Kasumi-1 (cell line): ENCODE measurements at regions not wholly inside any gene's neighbourhood (a gene's known extent, or its start where the extent isn't known, plus 50 kb on each side); places are given as distances from the start of the nearest gene placed in this dataset.
"Not testable (repeated sequence)": the region's sequence is repeated elsewhere in the genome, so short reads cannot be mapped to it uniquely, and the experiment has no call there.

Source experiments
- DNase-seq, 2 experiments: peaks; one replicate each; lab custom pipeline; 2025; lab: John Stamatoyannopoulos, UW

- DNase-seq = no peak
These were observed 1028.2 kb downstream of the PCDH7 start for GRCh38 chr4:31748382-31748781.

- not testable (repeated sequence) for DNase-seq
These were observed 1030.4 kb downstream of the PCDH7 start for GRCh38 chr4:31750581-31750980.

- no peak for DNase-seq
These were observed 1035.6 kb downstream of the PCDH7 start for GRCh38 chr4:31755751-31756150.

- DNase-seq = no peak
These were observed 1048.6 kb downstream of the PCDH7 start for GRCh38 chr4:31768756-31769155.

GRCh38 chr4:31783311-31783710, 1063.1 kb downstream of the PCDH7 start:
- DNase-seq = no peak

GRCh38 chr4:31784558-31784957, 1064.4 kb downstream of the PCDH7 start:
- peak; percentile 45 to 48 for DNase-seq

- DNase-seq = no peak
These were observed 1067.5 kb downstream of the PCDH7 start for GRCh38 chr4:31787701-31788100.

- DNase-seq = no peak
These were observed 1068.5 kb downstream of the PCDH7 start for GRCh38 chr4:31788676-31789075.

GRCh38 chr4:31791666-31792065, 1071.5 kb downstream of the PCDH7 start:
- DNase-seq = no peak

GRCh38 chr4:31793907-31794306, 1073.7 kb downstream of the PCDH7 start:
- peak; percentile 4 to 8 for DNase-seq

GRCh38 chr4:31797052-31797451, 1076.9 kb downstream of the PCDH7 start:
- not testable (repeated sequence) for DNase-seq

- DNase-seq = no peak
These were observed 1083.5 kb downstream of the PCDH7 start for GRCh38 chr4:31803526-31804195.

- no peak for DNase-seq
These were observed 1086.9 kb downstream of the PCDH7 start for GRCh38 chr4:31807036-31807435.

- no peak for DNase-seq
These were observed 1124.2 kb downstream of the PCDH7 start for GRCh38 chr4:31844350-31844749.

GRCh38 chr4:31851946-31852345, 1131.8 kb downstream of the PCDH7 start:
- no peak for DNase-seq

- DNase-seq = no peak
These were observed 1157.3 kb downstream of the PCDH7 start for GRCh38 chr4:31877429-31877828.

- DNase-seq = not testable (repeated sequence)
These were observed 1160.7 kb downstream of the PCDH7 start for GRCh38 chr4:31880837-31881236.

GRCh38 chr4:31896349-31896748, 1176.2 kb downstream of the PCDH7 start:
- no peak for DNase-seq

- no peak for DNase-seq
These were observed 1185.2 kb downstream of the PCDH7 start for GRCh38 chr4:31905363-31905762.

GRCh38 chr4:31908261-31908660, 1188.1 kb downstream of the PCDH7 start:
- no peak for DNase-seq

- DNase-seq = no peak
These were observed 1197.2 kb downstream of the PCDH7 start for GRCh38 chr4:31917334-31917733.

- DNase-seq = peak; percentile 36 to 57
These were observed 1198.7 kb downstream of the PCDH7 start for GRCh38 chr4:31918891-31919290.

GRCh38 chr4:31923634-31924033, 1203.5 kb downstream of the PCDH7 start:
- no peak for DNase-seq

GRCh38 chr4:31929676-31930345, 1209.6 kb downstream of the PCDH7 start:
- DNase-seq = no peak
